ENCODE measurements at regions not wholly inside any gene's neighbourhood (a gene's known extent, or its start where the extent isn't known, plus 50 kb on each side); places are given as distances from the start of the nearest gene placed in this dataset.

GRCh38 chr6:21462519-21462852, 131.1 kb upstream of the SOX4 start:
- H3K36me3 Mint-ChIP-seq (ENCODE audit: low read depth): no peaks in the 10 kb centered on the region
- H3K9me3 Mint-ChIP-seq: no peaks in the 10 kb centered on the region
- Histone ChIP-seq H3K4me3 (ENCODE audit: low read length) (no peak overlapping the region), H3K36me3 (ENCODE audit: insufficient read depth, low read length) (no peaks in the 10 kb centered on the region), H3K27me3 (ENCODE audit: control insufficient read depth in 1 of 2, insufficient read depth in 2 of 2, low read length in 2 of 2) (no peaks in the 10 kb centered on the region), H3K27ac (ENCODE audit: low read depth in 1 of 2, low read length in 2 of 2) (no peak overlapping the region), H3K4me1 (ENCODE audit: insufficient read depth, low read length) (no peaks in the 10 kb centered on the region), H3K9me3 (ENCODE audit: control insufficient read depth in 1 of 2, insufficient read depth in 1 of 2, low read length in 2 of 2) (no peaks in the 10 kb centered on the region)
- DNase-seq: no peak
- no peak for TF ChIP-seq CTCF (IDR thresholded peaks at IDR 0.05)
- no peak for ATAC-seq (ENCODE audit: poor library complexity)
- no peak overlapping the region for H3K4me3 Mint-ChIP-seq
- H3K27me3 Mint-ChIP-seq: no peaks in the 10 kb centered on the region
- intact Hi-C loops (cut with DNase I, micrococcal nuclease): no loop called here
- H3K4me1 Mint-ChIP-seq (ENCODE audit: low read depth): no peaks in the 10 kb centered on the region
- no peak overlapping the region for H3K27ac Mint-ChIP-seq
- ChIA-PET POLR2A (no interaction called here), CTCF (interaction anchor here (1.4 kb wide), 1 partner anchor 13 kb away, joined by 3 read pairs; no protein-coding TSS in a partner anchor)

- no peak overlapping the region for H3K4me3 ChIP-seq (ENCODE audit: low read length)
- Mint-ChIP-seq H3K4me3 (no peak overlapping the region), H3K36me3 (ENCODE audit: low read depth) (no peaks in the 10 kb centered on the region), H3K9me3 (no peaks in the 10 kb centered on the region), H3K4me1 (ENCODE audit: low read depth) (no peaks in the 10 kb centered on the region), H3K27me3 (no peaks in the 10 kb centered on the region), H3K27ac (no peak overlapping the region)
- no peaks in the 10 kb centered on the region for H3K4me1 ChIP-seq (ENCODE audit: insufficient read depth, low read length)
- ChIA-PET CTCF (no interaction called here), POLR2A (no interaction called here)
- no peaks in the 10 kb centered on the region for H3K27me3 ChIP-seq (ENCODE audit: control insufficient read depth in 1 of 2, insufficient read depth in 2 of 2, low read length in 2 of 2)
- no peak overlapping the region for H3K27ac ChIP-seq (ENCODE audit: low read depth in 1 of 2, low read length in 2 of 2)
- no peaks in the 10 kb centered on the region for H3K9me3 ChIP-seq (ENCODE audit: control insufficient read depth in 1 of 2, insufficient read depth in 1 of 2, low read length in 2 of 2)
- intact Hi-C loops (cut with DNase I, micrococcal nuclease): no loop called here
- no peak for TF ChIP-seq CTCF (IDR thresholded peaks at IDR 0.05)
- DNase-seq: no peak
- no peaks in the 10 kb centered on the region for H3K36me3 ChIP-seq (ENCODE audit: insufficient read depth, low read length)
- no peak for ATAC-seq (ENCODE audit: poor library complexity)
Observed at GRCh38 chr6:21467091-21467490, 126.5 kb upstream of the SOX4 start.

- POLR2A ChIA-PET: no interaction called here
- Histone ChIP-seq H3K4me3 (ENCODE audit: low read length) (no peak overlapping the region), H3K36me3 (ENCODE audit: insufficient read depth, low read length) (no peaks in the 10 kb centered on the region), H3K27ac (ENCODE audit: low read depth in 1 of 2, low read length in 2 of 2) (no peak overlapping the region), H3K9me3 (ENCODE audit: control insufficient read depth in 1 of 2, insufficient read depth in 1 of 2, low read length in 2 of 2) (no peaks in the 10 kb centered on the region), H3K27me3 (ENCODE audit: control insufficient read depth in 1 of 2, insufficient read depth in 2 of 2, low read length in 2 of 2) (no peaks in the 10 kb centered on the region), H3K4me1 (ENCODE audit: insufficient read depth, low read length) (no peaks in the 10 kb centered on the region)
- no peaks in the 10 kb centered on the region for H3K36me3 Mint-ChIP-seq (ENCODE audit: low read depth)
- no peak overlapping the region for H3K4me3 Mint-ChIP-seq
- H3K27me3 Mint-ChIP-seq: no peaks in the 10 kb centered on the region
- no peaks in the 10 kb centered on the region for H3K4me1 Mint-ChIP-seq (ENCODE audit: low read depth)
- ATAC-seq (ENCODE audit: poor library complexity) (no peak), DNase-seq (no peak)
- H3K9me3 Mint-ChIP-seq: no peaks in the 10 kb centered on the region
- TF ChIP-seq CTCF (IDR thresholded peaks at IDR 0.05): no peak
- CTCF ChIA-PET: interaction anchor here (0.6 to 0.9 kb wide), 2 partner anchors 58 to 510 kb away, joined by 3 read pairs; no protein-coding TSS in a partner anchor
- no peak overlapping the region for H3K27ac Mint-ChIP-seq
- intact Hi-C loops (cut with DNase I, micrococcal nuclease): no loop called here
Observed at GRCh38 chr6:21468461-21468860, 125.1 kb upstream of the SOX4 start.

All from CD4-positive, alpha-beta T cell (primary cell).